ENCODE measurements at regions not wholly inside any gene's neighbourhood (a gene's known extent, or its start where the extent isn't known, plus 50 kb on each side); places are given as distances from the start of the nearest gene placed in this dataset.

DNA sequence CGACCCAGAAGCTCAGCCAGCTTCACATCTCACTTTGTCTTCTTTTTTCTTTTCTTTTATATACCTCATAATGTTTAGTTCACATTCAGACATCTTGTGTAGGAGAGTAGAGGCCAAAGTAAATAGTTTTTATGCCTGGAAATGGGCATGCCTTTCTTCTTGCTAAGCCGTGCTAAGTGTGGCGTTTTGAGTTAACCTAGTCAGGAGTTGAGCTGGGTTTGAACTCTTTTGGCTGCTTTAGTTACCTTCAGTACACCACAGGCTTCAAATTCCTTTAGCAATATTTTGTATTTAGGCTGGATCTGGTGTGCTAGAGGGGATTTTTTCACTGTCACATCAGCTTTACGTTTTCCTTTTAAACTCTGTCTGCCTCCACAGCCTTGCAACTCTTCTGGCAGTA, 300.8 kb downstream of the ZNF674 start:
- Histone ChIP-seq H3K27ac (no peak overlapping the region), H3K36me3 (no peaks in the 10 kb centered on the region), H3K4me3 (no peak overlapping the region), H3K9me3 (no peaks in the 10 kb centered on the region), H3K27me3 (no peaks in the 10 kb centered on the region), H3K4me1 (no peaks in the 10 kb centered on the region)
- TF ChIP-seq POLR2AphosphoS5 (IDR thresholded peaks at IDR 0.05): no peak
- no peak for TF ChIP-seq POLR2A (IDR thresholded peaks at IDR 0.05)
- TF ChIP-seq EP300 (IDR thresholded peaks at IDR 0.05): no peak
- TF ChIP-seq, protein P1, sequence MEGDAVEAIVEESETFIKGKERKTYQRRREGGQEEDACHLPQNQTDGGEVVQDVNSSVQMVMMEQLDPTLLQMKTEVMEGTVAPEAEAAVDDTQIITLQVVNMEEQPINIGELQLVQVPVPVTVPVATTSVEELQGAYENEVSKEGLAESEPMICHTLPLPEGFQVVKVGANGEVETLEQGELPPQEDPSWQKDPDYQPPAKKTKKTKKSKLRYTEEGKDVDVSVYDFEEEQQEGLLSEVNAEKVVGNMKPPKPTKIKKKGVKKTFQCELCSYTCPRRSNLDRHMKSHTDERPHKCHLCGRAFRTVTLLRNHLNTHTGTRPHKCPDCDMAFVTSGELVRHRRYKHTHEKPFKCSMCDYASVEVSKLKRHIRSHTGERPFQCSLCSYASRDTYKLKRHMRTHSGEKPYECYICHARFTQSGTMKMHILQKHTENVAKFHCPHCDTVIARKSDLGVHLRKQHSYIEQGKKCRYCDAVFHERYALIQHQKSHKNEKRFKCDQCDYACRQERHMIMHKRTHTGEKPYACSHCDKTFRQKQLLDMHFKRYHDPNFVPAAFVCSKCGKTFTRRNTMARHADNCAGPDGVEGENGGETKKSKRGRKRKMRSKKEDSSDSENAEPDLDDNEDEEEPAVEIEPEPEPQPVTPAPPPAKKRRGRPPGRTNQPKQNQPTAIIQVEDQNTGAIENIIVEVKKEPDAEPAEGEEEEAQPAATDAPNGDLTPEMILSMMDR (IDR thresholded peaks at IDR 0.05): no peak
- ATAC-seq: no peak
- 27 to 41% methylated on average over 2 to 4 of the region's 4 CpGs for WGBS, 2 donors (ENCODE audit: low coverage in 1 of 2)

GRCh38 chrX:46236411-46236810, 308.8 kb downstream of the ZNF674 start:
- no peaks in the 10 kb centered on the region for H3K4me1 ChIP-seq
- no peaks in the 10 kb centered on the region for H3K9me3 ChIP-seq
- no peak for ATAC-seq
- H3K4me3 ChIP-seq: no peak overlapping the region
- no peaks in the 10 kb centered on the region for H3K36me3 ChIP-seq
- TF ChIP-seq POLR2AphosphoS5 (IDR thresholded peaks at IDR 0.05) (no peak), POLR2A (IDR thresholded peaks at IDR 0.05) (no peak), EP300 (IDR thresholded peaks at IDR 0.05) (no peak)
- TF ChIP-seq, protein P1 (IDR thresholded peaks at IDR 0.05): no peak
- 50 to 60% methylated on average over 1 to 2 of the region's 2 CpGs for WGBS, 2 donors (ENCODE audit: low coverage in 1 of 2)
- H3K27ac ChIP-seq: no peak overlapping the region
- H3K27me3 ChIP-seq: no peaks in the 10 kb centered on the region

GRCh38 chrX:46235778-46236177, 309.4 kb downstream of the ZNF674 start:
- TF ChIP-seq, protein P1 (IDR thresholded peaks at IDR 0.05): no peak
- no peaks in the 10 kb centered on the region for H3K4me1 ChIP-seq
- H3K27ac ChIP-seq: no peak overlapping the region
- H3K4me3 ChIP-seq: no peak overlapping the region
- H3K9me3 ChIP-seq: no peaks in the 10 kb centered on the region
- H3K36me3 ChIP-seq: no peaks in the 10 kb centered on the region
- no peak for ATAC-seq
- H3K27me3 ChIP-seq: no peaks in the 10 kb centered on the region
- WGBS, 2 donors (ENCODE audit: low coverage in 1 of 2): 86 to 90% methylated on average over 2 to 4 of the region's 4 CpGs

GRCh38 chrX:46234775-46235174, 310.4 kb downstream of the ZNF674 start:
- Histone ChIP-seq H3K4me1 (no peaks in the 10 kb centered on the region), H3K36me3 (no peaks in the 10 kb centered on the region), H3K4me3 (no peak overlapping the region), H3K9me3 (no peaks in the 10 kb centered on the region), H3K27me3 (no peaks in the 10 kb centered on the region), H3K27ac (no peak overlapping the region)
- no peak for TF ChIP-seq EP300 (IDR thresholded peaks at IDR 0.05)
- TF ChIP-seq POLR2A (IDR thresholded peaks at IDR 0.05): no peak
- TF ChIP-seq, protein P1 (IDR thresholded peaks at IDR 0.05): no peak
- TF ChIP-seq POLR2AphosphoS5 (IDR thresholded peaks at IDR 0.05): no peak
- no peak for ATAC-seq
- 63 to 65% methylated on average over 2 of the region's 2 CpGs for WGBS, 2 donors (ENCODE audit: low coverage in 1 of 2)

DNA sequence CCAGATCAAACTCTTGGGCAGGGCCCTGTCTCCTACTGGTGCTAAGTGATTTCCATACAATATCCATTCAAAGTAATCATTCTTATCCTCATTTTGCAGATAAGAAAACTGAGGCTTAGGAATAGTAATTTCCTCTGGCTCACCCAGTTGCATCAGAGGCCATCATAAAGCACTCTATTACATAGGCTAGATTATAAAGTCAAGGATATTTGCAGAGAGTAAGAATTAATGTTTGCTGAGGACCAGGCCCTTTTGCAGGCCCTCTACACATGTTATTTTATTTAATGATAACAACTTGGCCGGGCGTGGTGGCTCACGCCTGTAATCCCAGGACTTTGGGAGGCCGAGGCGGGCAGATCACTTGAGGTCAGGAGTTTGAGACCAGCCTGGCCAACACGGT, 316.8 kb downstream of the ZNF674 start:
- Histone ChIP-seq H3K27me3 (no peaks in the 10 kb centered on the region), H3K27ac (no peak overlapping the region), H3K9me3 (no peaks in the 10 kb centered on the region), H3K4me1 (no peaks in the 10 kb centered on the region), H3K4me3 (no peak overlapping the region), H3K36me3 (no peaks in the 10 kb centered on the region)
- WGBS, 2 donors (ENCODE audit: low coverage in 1 of 2): no CpG with 5 or more reads among the region's 6 CpGs
- no peak for ATAC-seq
- TF ChIP-seq, protein P1 (IDR thresholded peaks at IDR 0.05): no peak
- TF ChIP-seq EP300 (IDR thresholded peaks at IDR 0.05): no peak
